GM19324 (cell line): ENCODE measurements at regions not wholly inside any gene's neighbourhood (a gene's known extent, or its start where the extent isn't known, plus 50 kb on each side); places are given as distances from the start of the nearest gene placed in this dataset.
"Not testable (repeated sequence)": the region's sequence is repeated elsewhere in the genome, so short reads cannot be mapped to it uniquely, and the experiment has no call there.

Source experiments
- ATAC-seq: cut with Tn5 transposase; IDR thresholded peaks from one replicate; pipeline ENCODE4 v1.9.1; 2021; ENCODE audit warnings: mild to moderate bottlenecking, moderate library complexity; ENCODE audit not compliant: unreplicated experiment, low FRiP score

DNA sequence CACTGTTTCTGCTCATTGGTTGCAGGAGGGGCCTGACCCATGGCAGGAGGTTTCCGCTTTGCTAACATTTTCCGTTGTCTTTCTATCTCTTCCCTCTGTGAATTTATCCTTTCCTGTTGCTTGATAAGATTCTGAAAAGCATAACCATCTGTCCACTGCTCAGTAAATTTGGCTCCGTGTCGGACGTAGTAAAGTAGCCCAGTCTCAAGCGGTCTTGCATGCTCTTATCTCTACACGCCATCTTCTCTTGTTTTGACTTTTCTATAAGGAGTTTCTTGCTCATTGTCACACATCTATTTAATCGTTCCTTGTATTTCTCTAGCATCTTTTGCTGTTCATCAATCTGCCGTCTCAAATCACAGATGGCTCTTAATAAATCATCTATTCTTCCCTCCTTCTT is 216.3 kb upstream of the CCL2 start:
- ATAC-seq, result not testable (repeated sequence)

DNA sequence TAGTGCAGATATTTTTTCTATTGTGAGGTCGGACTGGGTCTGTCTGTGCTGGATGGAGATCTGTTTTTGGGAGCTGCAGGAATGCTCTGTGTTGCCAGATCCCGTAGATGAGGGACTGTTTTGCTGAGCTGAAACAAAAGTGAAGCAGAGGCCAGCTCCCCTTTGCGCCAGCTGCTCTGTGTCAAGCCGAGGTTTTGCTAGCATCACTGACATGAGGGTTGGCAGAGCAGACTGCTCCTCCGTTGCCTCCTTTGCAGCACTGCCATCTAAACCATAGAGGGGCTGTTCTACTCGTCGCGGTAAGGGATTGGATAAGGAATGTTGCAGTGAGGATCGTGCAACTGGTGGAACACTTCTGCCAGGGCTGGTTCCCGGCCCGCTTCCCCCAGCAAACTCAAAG is 215.9 kb upstream of the CCL2 start:
- ATAC-seq, result not testable (repeated sequence)

- ATAC-seq, result not testable (repeated sequence)
Measured at GRCh38 chr17:34039759-34040555, 215.1 kb upstream of the CCL2 start.

DNA sequence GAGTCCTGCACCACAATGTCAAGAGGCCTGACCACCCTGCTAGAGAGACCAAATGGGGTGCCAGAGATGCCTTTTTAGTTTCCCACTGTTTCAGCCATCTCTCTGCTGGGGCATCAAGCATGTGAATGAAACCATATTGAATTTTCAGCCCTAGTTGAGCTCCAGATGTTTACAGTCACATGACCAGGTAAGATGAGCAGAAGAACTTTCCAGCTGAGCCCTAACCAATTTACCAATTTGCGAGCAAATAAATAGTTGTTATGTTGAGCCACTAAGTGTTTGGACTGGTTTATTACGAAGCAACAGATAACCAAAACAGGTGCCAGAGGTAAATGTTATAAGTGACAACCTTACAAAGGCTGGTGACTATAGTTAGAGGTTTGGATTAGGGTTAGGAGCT is 209.1 kb upstream of the CCL2 start:
- no peak for ATAC-seq

DNA sequence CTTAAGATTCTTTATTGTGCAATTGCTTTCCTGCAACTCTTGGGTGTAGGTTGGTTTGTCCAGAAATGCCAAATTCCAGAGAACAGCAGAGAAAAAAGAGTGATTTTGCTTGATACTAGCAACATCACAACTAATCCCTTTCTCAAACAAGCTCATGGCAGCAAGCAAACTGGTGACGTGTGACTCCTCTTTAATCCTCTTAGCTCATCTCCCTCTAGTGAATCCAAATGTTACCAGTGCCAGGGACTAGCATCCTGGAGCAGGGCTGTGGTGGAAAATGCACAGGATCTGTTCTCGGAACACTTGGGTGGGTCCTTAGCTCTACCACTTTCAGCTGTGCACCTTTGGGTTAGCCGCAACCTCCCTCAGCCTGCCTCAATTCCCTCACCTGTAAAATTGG is 204.0 kb upstream of the CCL2 start:
- no peak for ATAC-seq

- no peak for ATAC-seq
Measured at GRCh38 chr17:34054495-34054894, 200.6 kb upstream of the CCL2 start.

GRCh38 chr17:34055606-34056005 is 199.5 kb upstream of the CCL2 start:
- no peak for ATAC-seq

GRCh38 chr17:34059423-34060220 is 195.5 kb upstream of the CCL2 start:
- ATAC-seq, result no peak

DNA sequence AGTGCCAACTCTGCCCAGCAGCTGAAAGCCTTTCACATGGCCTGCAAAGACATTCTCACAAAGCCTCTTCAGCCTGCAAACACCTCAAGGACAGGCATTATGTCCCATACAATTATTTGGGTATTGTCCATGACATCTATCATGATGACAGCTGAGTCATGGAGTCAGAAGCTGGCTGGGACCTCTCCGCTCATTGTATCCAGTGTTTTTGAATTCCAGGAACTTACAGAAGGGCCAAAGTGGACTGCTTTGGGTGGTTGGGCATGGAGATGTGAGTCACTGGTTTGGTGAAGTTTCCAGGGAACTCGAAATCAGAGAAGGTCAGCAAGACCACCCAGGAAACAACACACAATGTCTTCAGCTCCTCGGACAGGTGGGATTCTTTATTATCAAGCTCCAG is 188.6 kb upstream of the CCL2 start:
- ATAC-seq, result no peak

DNA sequence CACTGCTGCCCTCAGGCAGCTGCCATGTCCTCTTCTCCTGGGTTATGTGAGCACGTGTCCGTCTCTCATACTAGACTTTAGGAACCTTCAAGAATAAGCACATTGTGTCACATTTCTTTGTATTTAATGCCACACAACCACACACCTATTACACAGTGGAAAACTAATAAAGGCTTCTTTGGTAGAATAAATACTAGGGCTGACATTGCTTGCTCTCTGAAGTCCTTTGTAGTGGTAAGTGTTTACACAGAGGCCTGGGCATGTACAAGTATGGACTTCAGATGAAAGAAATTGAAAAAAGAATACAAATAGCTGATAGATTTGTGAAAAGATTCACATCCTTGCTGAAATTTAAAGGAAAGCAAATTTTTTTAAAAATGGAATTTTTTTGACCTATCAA is 188.1 kb upstream of the CCL2 start:
- no peak for ATAC-seq

DNA sequence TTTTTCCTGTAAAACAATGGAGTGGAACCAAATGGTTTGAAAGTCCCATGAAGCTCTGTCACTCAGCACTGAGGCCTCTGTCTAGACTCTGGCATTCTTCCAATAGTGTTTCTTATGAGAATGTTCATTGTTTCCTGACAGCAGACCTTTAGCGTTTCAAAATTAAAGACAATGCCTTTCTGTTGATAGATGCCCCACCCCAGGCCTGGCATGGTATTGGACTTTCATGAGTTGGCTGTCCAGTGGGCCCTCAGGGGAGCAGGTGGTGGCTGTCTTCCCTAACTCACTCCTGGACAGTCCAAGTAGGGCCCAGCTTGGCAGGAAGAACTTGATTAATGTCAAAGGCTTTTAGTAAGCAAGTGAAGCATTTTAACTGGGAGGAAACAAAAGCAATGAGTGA is 186.5 kb upstream of the CCL2 start:
- no peak for ATAC-seq

DNA sequence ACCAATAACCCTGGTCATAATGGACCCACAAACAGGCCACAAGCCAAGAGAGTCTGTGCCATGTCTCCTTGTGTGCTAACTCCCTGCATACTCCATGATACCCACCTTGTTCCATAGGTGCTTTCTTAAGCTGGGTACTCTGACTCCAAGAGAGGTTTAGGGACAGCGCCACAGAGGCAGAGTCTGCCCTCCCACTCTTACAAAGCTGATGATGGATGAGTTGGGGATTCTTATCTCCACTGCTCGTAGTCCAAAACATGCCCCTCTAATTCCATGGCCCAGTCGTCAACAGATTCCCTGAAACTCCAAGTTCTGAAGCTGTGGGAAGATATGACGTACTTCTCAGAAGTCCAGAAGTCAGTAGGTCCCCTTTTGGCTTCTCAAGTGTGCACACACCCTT is 184.4 kb upstream of the CCL2 start:
- no peak for ATAC-seq

DNA sequence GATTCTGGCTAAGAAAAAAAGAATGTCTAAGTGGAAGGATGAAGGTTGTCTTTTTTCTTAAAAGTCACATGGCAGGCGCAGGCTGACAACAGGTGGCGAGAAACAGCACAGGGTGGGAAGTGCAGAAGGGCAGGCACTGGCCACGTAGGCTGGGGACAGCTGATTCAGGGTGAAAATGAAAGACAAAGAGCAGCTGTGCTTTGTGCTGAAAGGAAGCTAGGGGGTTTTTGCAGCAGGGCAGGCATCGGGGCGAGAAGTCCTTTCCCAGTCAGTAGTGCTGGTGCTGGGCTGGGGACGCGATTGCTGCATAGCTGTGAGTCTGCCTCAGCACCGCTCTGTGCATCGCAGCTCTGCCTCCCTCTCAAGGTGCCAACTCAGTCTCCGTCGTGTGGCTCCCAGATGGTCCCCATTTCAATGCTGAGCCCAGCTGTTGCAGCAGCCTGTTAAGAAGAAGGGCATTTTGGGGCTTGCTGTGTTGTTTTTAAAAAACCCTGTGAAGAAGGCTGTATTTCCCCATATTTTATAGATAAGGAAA is 183.1 kb upstream of the CCL2 start:
- no peak for ATAC-seq

DNA sequence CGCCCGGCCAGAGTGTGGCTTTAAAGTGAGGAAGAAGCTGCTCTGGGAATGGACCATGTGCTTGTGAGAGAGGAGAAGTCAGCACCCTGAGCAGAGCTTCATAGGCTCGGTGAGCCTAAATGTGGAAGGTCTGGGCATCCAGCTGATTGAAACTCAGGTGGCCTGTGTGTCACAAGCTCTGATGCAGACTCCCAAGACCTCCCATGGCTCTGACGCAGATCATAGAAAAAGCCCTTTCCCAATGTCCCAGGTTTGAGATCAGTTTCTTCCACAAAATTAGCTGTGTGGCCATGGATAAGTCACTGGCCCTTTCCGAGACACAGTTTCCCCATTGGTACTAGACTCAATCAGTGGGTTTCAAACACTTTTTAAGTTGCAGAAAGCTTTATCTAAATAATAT is 180.0 kb upstream of the CCL2 start:
- ATAC-seq, result no peak

DNA sequence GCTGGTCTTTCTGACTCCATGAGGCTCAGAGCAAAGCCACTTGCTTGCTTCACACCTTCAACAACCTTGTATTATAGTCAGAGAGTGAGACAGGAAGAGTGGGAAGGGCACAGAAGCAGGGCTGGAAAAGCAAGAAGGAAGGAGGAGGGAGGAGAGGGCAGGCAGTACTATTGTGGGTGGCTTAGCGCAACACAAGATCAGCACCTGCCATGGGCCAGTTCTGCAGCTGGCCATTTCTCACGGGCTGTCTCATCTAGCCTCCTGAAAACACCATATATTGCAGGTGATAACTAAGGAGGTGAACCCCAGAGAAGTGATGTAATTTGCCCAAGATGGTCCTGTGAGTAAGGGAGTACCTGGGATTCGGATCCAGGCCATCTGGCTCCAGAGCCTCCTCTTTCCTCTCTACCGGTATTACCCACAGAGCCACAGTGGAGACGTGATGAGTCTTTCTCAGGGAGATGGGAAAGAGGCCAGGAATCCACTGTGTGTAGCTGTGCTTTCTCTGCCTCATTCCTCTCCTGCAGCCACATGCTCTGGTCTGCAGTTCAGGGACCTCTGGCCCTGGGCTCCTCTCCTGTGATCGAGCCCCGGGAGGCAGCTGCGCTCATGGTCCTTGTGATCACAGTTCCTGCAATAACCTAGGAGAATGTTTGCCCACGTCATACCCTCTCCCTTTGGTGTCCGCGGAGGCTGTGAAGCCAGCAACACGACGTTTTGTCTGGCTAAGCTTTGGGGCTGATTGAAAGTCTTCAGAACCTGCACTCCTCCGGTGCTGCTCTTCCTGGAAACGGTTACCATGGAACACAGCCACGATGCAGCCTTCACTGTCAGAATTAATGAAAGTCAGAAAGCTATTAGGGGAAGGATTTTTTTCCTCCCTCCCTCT is 178.1 kb upstream of the CCL2 start:
- ATAC-seq, result no peak

DNA sequence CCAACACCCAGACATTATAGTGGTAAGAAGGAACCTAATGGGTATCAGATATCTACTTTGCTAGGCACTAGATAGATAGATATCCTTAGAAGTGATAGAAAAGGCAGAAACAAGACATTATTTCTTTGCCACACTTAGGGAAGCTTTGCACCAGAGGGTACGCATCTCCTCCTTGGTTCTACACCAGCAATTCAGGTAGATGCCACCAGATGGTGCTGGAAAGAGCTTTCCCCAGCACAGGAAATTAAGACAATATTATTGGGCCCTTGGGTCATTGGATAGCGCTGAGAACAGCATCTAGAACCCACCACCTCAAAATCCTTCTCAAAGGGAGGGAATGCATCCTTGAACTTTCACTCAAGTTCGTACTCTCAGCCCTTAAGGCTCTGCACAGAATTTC is 173.8 kb upstream of the CCL2 start:
- ATAC-seq, result no peak

GRCh38 chr17:34082404-34082803 is 172.7 kb upstream of the CCL2 start:
- ATAC-seq, result no peak

- ATAC-seq, result not testable (repeated sequence)
Measured at GRCh38 chr17:34089042-34089441, 166.0 kb upstream of the CCL2 start.

GRCh38 chr17:34090593-34090992 is 164.5 kb upstream of the CCL2 start:
- ATAC-seq, result no peak

GRCh38 chr17:34091975-34092374 is 163.1 kb upstream of the CCL2 start:
- ATAC-seq, result no peak

DNA sequence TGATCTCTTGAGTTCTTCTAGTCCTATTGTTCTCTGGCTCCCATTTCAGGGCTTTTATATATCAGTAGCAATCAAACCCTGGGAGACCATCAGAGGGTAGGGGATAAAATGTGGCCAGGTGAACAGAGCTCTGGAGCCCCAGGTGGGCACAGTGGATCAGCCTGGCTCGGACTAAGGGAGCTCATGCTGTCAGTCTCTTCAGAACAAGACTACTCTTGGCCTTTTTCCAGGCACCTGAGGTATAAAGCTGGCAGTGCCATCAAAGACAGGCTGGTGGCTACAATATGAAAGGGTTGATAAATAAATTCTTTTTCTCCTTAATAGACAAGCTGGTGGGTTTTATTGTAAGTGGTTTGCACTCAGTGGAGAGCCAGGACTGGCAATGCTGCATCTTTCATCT is 160.0 kb upstream of the CCL2 start:
- ATAC-seq, result no peak
